Activated CD4-positive, alpha-beta T cell treated with anti-CD3 and anti-CD28 coated beads, Interleukin-2, amount 50 U/mL, for 24 hours (primary cell): ENCODE measurements at regions not wholly inside any gene's neighbourhood (a gene's known extent, or its start where the extent isn't known, plus 50 kb on each side); places are given as distances from the start of the nearest gene placed in this dataset.
"Not testable (repeated sequence)": the region's sequence is repeated elsewhere in the genome, so short reads cannot be mapped to it uniquely, and the experiment has no call there.

ENCODE experiments used
- DNase-seq, 2 donors: peaks; one replicate each; pipeline ENCODE4 v3.0.0-alpha.2; 2020; ENCODE audit warnings: low read depth in 1 of 2, low spot score in 1 of 2

DNA sequence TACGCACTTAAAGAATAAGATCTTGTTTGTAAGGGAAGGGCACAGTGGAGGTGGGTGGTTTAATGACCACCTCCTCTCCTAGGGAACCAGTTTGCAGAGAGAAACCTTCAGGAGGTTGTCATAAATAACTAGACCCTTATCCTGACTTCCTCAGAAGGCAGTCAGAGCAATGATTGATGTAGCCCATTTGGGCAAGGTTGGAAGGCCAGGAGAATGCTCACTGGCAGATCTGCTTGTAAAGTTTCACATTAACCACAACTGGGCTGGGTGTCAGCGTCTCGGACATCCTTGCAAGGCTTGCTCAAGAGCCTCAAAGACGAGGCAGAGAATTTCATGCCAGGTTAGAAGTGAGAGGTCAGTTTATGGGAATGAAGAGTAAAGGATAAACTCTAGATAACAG lies 87.6 kb upstream of the TRABD2B start:
- no peak for DNase-seq

DNA sequence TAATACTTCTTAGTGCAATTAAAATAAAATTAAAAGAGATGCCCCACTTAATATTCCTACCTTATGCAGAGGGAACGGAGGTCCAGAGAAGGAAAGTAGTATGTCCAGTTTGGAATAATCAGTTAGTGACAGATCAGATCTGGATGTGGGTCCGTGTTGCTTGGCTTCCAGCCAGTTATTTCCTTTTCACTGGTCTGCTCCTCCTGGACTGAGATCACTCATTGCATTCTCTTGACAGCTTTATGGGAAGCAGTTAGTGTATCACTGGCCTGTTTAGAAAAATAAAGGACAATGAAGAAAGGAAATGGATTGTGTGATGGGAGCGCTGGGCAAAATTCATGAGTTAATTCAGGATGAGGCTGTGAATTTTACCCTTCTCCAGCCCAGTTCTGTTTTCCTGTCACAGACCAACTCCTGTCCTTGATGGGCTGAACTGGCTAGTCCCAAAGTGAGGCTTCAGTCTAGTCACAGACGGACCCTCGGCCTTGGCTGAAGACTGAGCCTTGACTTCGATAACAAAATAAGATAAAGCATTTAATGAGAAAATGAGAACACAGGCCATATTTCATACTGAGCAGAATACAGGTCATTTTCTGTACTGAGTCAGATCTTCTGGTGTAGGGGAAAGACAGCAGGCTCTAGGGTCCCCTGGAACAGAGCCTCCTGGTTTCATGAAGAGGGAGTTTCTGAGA lies 85.2 kb upstream of the TRABD2B start:
- no peak for DNase-seq

DNA sequence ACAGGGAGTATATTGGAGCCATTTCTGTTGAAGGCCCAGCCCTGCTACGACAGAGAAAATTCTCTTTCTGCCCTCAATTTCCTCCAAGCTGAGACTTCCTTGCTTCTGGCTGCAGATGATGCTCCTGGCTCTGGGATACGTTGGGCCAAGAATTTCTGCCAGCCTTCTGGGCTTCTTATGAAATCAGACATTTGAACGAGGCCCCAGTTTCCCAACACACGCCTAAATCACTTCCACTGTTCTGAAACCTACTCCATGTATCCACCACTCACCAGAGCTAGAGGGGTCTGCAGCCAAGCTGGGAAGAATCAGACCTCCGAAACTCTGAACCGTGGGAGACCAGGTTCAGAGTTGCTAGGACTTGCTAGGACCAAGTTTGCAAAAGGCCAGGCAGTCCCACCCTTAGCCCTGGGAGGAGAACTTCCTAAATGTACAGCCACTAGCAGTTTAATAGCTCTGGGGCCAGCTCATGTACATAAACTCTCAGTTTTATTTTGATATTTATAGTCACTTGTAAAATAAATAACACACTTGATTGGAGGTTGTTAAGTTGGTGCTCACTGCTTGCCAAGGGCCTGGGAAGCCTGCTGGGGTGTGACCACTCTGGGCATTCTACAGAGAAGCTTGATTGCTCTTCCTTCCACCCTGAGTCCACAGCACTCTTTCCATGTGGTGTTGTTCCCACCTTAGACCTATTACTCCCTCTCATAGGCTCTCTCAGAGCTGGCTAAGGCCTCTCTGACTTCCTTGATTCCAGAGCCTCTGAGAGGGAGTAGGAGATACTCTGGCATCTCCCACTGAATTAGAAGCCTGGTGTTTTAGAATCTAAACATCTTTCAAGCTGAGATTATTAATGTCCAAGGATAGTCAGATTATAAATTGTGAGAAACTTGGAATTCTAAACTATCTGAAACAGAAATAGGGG lies 83.4 kb upstream of the TRABD2B start:
- DNase-seq = no peak

DNA sequence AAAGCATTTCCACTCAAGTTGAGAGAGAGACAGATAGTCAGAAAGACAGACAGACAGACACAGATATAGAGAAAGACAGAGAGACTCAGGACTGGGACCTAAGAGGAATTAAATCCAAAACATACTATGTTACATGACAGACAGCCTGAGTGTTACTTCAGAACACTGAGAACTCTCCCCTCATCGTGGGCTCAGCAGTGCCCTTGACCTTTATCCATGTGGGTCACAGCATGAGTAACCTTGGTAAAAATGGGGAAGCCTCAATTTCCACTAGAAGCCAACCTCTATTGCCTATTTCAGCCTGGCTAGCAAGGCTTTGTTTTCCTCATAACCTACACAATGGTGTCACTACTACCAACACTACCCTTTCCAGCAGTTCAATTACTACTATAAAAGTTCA lies 81.9 kb upstream of the TRABD2B start:
- DNase-seq = no peak

DNA sequence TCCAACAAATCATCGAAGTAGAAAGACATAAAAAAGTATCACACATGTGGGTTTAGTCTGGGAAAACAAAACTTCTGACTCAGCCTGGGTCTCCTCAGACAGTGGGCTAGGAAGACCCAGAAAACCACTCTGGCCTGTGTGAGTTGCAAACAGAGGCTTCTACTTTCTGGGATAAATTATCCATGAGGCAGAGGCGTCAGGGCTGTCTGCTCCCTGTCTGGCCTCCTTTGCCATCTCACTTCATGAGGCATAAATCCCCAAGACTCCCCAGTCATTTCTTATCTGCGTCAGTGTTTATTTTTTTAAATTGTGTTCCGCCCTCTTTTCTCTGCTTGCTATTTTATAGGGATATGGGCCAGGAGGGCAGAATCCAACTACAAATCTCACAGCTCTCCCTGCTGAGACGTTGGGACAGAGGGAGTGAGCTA lies 80.6 kb upstream of the TRABD2B start:
- DNase-seq = no peak

DNA sequence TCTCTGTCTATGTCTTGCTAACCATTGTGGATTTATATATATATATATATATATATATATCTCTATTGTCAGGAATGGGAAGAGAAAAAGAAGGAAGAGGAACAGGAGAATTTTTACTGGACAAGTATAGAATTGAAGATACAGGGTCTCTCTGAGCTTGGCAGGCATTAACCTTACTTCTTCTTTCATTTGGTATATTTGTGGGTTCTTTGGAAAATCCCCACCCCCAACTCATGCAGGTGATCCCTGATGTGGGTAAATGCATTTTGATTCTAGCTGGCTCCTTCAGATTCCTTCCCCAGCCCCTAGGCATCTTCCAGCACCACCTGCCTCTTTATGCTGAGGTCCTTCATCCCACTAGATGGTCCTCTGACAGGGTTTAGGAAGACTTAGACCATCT lies 78.8 kb upstream of the TRABD2B start:
- no peak for DNase-seq

DNA sequence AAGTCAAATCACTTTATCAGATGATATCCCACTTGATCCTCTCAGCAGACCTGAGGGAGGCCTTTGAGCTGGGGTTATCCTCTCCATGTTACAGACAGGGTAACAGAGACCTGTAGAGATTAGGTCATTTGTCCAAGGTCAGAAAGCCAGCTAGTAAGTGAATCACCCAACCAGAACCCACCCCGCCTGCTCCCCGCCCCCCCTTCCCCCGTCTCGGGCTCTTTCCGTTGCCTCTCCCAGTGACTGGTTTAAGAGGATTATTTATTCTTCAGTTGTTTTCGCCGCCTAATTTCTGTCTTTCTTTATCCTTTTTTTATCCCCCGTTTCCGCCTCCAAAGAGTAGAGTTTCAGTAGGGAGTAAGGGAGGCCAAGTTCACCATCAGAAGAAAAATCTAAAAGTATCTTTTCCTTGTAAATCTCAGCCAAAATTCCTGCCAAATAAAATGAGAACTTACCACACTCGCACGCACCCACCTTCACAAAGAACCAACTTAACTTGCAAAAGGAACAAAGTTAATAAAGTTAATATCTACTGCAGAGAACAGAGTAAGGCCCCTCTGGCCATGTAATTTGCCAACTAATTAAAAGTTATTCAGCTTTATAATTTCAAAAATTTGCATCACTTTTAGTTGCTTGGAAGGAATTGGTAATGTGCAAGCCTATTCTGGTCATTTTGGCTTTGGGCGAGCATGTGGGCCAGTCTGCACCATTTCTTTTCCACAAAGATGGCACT lies 76.8 kb upstream of the TRABD2B start:
- no peak for DNase-seq

DNA sequence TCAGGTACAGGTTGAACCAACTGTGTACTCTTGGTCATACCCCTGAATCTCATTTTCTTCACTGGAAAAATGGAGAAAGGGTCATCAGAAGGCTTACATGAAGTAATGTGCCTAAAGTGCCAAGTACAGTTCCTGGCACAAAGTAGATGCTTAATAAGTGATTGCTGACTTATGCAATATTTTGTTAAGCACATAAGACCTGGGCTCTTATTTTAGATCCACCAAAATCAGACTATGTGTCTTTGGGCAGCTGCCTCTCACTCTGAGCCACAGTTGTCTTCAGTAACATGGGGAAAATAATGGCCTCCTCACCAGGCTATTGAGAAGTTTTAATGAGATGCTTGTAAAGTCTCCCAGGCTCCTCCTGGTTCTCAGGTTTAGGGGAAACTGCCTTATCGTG lies 74.3 kb upstream of the TRABD2B start:
- DNase-seq = no peak

DNA sequence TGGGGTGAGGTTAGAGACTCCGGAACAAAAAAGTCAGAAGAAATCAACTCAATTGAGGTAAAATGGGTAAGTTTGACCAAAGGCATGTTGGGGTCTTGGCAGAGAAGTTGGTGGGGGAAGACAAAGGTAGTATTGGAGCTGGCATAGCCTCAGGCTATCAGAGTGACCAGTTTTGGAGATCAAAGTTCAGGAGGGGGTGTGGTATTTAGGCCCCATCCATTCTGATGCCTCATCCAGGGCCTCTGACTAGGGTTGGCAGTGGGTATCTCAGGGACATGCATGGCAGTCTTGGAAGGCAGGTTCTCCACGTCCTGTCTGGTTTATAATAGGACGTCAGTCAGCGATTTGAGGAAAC lies 73.2 kb upstream of the TRABD2B start:
- DNase-seq = no peak

DNA sequence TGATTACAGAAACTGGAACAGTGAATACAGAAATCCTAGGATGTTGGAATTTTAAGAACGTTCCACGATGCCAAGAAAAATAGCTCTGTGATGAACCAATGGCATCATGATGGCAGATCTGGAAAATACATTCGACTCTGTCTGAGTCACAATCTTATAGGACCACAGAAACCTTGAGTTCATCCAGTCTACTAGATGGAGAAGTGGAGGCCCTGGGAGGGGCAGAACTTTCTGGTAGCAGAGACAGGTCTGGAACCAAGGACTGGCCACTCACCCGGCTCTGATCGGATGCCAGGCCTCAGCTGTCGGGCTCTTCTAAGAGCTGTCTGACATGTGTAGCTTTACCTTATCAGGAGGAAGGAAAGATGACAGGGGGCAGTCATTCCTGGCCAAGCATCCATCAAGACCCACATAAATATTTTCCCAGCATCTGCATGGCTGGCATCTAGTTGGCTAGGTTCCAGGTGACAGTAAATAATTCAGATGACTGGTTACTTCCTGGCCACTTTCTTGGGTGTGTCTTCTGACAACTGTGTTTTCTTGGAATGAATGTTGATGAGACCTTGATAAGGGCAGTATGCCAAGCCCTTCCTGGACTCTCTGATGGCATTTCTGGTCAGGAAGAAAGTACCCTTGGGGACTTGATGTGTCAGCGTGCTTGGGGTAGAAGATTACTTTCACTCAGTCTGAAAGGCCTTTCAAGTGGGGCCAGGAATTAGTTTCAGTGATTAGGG lies 72.6 kb upstream of the TRABD2B start:
- no peak for DNase-seq

DNA sequence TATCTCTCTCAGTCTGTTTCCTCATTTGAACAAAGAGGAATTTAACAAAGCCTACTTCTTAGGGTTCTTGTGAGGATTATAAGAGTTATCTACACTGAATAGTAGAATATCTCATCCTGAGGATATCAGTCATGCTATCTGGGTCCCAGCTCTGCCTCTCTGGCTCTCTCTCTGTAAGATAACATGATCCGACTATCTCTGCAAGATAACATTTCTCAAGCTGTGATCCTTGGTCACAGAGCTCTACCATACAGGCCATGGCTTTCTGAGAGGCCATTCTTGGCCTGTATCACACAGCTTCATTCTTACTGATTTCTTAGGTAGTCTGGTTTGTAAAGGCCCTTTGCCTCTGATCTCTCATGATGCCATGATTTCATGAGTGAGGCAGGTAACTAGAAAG lies 71.0 kb upstream of the TRABD2B start:
- no peak for DNase-seq

DNA sequence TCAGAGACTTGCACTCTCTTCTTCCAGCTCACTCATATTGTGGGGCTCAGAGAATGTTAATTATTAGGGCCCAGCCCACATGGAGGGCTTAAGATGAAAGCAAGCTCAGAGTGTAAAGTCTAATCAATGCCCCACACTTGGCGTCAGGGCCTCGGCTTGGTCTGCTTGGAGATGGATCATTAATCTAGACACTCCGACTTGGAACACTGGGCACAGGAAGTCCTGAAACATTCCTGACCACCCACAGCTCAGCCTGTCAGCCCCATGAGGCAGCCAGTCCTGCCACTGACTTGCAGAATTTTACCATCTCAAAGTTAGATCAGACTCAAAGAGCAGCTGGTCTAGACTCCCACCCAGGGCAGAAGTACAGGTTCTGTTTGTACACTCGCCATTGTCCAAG lies 69.8 kb upstream of the TRABD2B start:
- DNase-seq = no peak

DNA sequence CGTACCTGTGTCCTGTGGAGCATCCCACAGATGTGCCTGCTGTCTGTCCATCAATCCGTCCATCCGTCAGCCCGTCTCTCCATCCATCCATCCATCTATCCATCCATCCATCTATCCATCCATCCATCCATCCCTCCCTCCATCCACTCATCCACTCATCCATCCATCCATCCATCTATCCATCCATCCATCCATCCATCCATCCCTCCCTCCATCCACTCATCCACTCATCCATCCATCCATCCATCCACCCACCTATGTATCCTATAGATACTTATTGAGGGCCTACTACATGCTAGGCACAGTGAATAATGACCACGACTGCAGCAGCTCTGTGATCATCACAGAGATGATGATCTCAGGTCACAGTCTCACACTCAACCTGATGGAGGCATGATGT lies 67.5 kb upstream of the TRABD2B start:
- not testable (repeated sequence) for DNase-seq

DNA sequence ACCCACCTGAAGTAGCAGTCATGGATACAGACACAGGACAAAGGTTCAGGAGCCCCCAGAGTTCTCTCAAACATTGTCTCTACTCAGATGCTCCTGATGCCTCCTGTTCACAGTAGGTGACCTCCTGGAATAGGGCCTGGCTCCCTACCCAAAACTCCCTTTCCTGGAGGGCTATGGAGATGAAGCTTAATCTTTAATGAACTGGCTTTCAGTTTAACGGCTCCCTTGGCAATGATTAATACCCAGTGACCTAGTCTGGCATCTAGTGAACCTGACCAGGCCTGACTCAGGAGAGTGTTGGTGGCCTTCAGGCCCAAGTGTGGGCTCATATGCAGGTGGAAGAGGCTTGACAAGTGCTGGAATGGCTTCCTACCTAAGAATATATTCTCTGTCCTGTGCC lies 65.2 kb upstream of the TRABD2B start:
- DNase-seq = no peak

DNA sequence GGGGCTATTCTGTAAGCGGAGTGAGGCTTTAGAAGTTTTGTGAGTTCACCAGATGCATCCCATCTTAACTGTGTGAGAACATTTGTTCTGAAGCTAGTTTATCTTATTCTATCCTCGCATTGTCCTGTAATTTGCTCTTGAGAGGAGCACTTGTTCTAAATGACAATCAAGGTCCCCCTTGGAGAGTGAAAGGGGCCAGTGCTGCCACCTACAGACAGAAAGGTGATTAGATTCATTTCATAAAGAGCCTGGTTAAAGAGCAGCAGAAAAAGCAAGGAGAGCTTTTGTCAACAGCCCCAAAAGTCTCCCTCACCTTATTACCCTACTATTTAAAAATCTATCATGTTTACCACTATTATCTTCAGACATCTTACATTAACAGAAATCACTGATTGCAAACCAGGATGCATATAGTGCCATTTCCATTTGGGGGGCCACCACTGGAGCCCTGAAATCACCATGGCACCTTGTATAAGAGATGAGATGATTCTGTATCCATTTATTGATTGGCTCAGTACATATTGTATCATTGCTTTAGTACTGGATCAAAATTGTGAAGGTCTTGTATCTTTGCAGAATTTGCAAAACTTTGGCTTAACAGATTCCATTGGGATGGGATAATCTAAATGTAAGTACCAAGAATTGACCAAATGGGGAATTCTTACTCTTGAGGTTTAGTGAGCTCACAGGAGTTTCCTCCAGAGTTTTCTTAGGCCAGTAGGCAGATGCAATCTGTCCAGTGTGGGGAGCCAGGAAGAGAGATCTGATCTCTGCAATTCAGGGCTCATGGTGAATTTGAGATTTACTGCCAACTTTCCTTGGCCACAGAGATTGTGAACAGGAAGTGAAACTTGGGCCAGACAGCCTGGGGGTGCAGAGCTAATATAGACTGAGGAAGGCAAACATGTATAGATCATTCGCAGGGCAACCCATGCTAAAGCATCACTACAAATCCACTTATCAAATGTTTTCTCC lies 64.3 kb upstream of the TRABD2B start:
- DNase-seq = no peak

DNA sequence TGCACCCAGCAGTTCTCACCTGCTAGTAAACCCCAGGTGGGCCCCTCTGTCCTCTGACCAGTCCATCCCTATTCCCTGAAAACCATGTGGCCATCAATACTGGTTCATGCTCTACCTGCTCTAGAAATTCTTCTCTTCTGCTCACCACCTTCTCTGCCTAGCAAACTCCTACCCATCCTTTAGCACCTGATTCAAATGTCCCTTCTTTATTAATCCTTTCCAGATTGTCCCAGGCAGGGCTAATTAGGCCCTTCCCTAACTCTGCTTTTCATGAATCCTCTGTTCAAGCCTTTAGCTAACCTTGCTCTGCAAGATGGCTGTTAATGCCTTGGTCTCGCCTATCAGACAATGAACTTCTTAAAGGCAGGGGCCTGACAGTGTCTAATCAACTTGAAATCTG lies 62.1 kb upstream of the TRABD2B start:
- DNase-seq = no peak

DNA sequence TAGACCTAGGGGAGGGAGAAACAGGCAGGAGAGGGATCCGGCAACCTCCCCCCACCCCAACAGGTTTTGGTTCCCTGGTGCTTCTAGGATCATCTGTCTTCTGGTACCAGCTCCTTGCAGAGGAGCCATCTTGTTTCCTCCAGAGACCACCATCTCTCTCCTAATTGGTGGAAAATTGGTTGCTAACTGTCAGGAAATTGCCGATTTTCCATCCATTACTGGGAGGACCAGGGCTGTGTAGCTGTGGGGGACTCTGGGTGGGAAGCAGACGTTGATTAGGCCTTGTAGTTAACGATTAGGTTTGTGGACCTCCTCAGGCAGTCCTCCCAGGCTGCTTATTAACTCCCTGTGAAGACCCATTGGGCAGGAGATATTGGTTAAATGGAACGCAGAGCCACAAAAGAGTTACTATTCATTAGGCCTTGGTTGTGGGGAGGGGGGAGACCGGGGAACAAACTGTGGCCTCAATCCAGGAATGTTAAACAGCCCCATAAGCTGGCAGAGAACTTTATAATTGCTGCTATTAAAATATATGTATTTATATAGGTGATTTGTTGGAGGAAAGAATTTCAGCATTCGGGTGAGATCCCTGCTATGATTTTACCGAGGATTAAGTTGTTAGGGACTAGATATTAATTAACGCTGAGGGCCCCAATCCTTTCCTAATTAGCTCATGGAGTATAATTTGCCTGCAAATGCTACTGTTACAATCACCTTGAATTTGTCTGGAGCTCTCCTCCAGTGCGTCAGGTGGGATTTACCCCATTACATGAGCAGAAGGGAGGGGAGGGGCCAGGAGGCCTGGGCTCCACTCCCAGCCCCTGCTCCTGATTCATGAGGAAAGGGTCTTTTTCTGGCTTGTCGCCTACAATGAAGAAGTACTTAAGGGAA lies 61.2 kb upstream of the TRABD2B start:
- DNase-seq = no peak

DNA sequence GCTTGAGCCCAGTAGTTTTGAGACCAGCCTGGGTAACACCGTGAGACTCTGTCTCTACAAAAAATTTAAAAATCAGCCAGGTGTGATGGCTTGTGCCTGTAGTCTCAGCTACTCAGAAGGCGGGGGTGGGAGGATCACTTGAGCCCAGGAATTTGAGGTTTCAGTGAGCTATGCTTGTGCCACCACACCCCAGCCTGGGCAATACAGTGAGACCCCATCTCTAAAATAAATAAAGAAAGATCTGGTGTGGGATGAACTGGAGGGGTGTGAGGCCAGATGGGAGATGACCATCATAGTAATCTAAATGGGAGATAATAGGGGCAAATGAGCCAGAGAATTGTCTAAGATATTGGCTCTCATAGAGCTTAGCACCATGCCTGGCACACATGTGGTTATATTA lies 60.1 kb upstream of the TRABD2B start:
- no peak for DNase-seq
